Spleen (tissue), 7 donors: ENCODE measurements at regions not wholly inside any gene's neighbourhood (a gene's known extent, or its start where the extent isn't known, plus 50 kb on each side); places are given as distances from the start of the nearest gene placed in this dataset.

ENCODE experiments used
- CTCF ChIP-seq, 11 experiments: fragments of 200-600 bp in 7 of 11; fragments of 450-650 bp in 4 of 11; sonication (generic) in 4 of 11; IDR thresholded peaks in 8 of 11; conservative IDR thresholded peaks in 3 of 11; 1 replicate in 7 of 11; 2 replicates in 4 of 11; pipeline versions ENCODE4 v1.4.0 to v1.8.0; 2016 to 2021; ENCODE audit warnings: antibody characterized with exemption in 11 of 11, inconsistent platforms in 4 of 11, mild to moderate bottlenecking in 1 of 11
- POLR2A ChIP-seq, 3 donors: fragments of 450-650 bp; IDR thresholded peaks; one replicate each; pipeline ENCODE4 v1.5.1; 2017; ENCODE audit warnings: antibody characterized with exemption in 3 of 3, mild to moderate bottlenecking in 1 of 3
- POLR2AphosphoS5 ChIP-seq, 3 donors: sonication (generic); formaldehyde crosslinking; IDR thresholded peaks; one replicate each; pipeline ENCODE4 v1.5.1; 2017; ENCODE audit warnings: antibody characterized with exemption in 3 of 3
- donor health status: DM: no; HTN: no; CAD: no; lungs with moderate emphysema.
- donor health status: DM: no; HTN: no; CAD: no.
- donor health status: DM: no; HTN: no; CAD: no.

- TF ChIP-seq CTCF (IDR thresholded peaks at IDR 0.05 in 8 of 11, conservative IDR thresholded peaks at IDR 0.05 in 3 of 11) (no peak), POLR2AphosphoS5 (IDR thresholded peaks at IDR 0.05) (no peak), POLR2A (IDR thresholded peaks at IDR 0.05) (no peak)
These were observed 163.5 kb upstream of the NFIA start for GRCh38 chr1:60918867-60919266.
